BE2C (cell line): ENCODE measurements at regions not wholly inside any gene's neighbourhood (a gene's known extent, or its start where the extent isn't known, plus 50 kb on each side); places are given as distances from the start of the nearest gene placed in this dataset.
"Not testable (repeated sequence)": the region's sequence is repeated elsewhere in the genome, so short reads cannot be mapped to it uniquely, and the experiment has no call there.

ENCODE experiments used
- DNase-seq: peaks from one replicate; pipeline ENCODE4 v3.0.0-alpha.2; 2020
- H3K27me3 ChIP-seq: fragments of 250-450 bp; sonication (Bioruptor Pico); 2 replicates; pipeline ENCODE4 v1.5.1; 2020; ENCODE audit warnings: mild to moderate bottlenecking
- H3K36me3 ChIP-seq: fragments of 250-450 bp; sonication (Bioruptor Pico); 2 replicates; pipeline ENCODE4 v1.5.1; 2020; ENCODE audit warnings: mild to moderate bottlenecking
- H3K4me1 ChIP-seq: fragments of 250-450 bp; sonication (Bioruptor Pico); 2 replicates; pipeline ENCODE4 v1.5.1; 2020
- H3K4me3 ChIP-seq: 2 replicates; pipeline ENCODE4 v1.5.1; 2011; ENCODE audit warnings: low read depth, low read length
- H3K9me3 ChIP-seq: fragments of 250-450 bp; sonication (Bioruptor Pico); 2 replicates; pipeline ENCODE4 v1.5.1; 2020
- TF ChIP-seq, protein P1 (sequence below): IDR thresholded peaks from 2 replicates; pipeline ENCODE4 v1.5.1; 2012; ENCODE audit warnings: mild to moderate bottlenecking, low read depth, low read length

DNA sequence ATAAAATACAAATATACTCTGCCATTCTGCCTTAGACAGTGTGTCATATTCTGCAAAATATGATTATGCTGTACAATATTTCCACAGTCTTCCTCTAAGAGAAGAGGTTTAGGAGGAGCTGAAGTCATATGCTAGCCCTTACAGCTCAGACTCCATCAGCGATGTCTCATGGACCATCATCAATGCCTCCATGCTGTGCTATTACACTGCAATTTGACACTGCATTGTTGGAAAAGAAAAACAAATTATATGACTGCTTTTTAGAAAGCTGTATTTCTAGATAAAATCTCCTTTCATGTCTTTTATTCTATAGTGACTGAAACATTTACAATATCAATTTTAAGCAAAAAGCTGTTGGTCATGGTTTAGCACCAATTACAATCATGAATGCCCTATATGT, 1089.4 kb upstream of the MIR17HG start:
- TF ChIP-seq, protein P1, sequence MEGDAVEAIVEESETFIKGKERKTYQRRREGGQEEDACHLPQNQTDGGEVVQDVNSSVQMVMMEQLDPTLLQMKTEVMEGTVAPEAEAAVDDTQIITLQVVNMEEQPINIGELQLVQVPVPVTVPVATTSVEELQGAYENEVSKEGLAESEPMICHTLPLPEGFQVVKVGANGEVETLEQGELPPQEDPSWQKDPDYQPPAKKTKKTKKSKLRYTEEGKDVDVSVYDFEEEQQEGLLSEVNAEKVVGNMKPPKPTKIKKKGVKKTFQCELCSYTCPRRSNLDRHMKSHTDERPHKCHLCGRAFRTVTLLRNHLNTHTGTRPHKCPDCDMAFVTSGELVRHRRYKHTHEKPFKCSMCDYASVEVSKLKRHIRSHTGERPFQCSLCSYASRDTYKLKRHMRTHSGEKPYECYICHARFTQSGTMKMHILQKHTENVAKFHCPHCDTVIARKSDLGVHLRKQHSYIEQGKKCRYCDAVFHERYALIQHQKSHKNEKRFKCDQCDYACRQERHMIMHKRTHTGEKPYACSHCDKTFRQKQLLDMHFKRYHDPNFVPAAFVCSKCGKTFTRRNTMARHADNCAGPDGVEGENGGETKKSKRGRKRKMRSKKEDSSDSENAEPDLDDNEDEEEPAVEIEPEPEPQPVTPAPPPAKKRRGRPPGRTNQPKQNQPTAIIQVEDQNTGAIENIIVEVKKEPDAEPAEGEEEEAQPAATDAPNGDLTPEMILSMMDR, result no peak
- H3K27me3 ChIP-seq, result no peaks in the 10 kb centered on the region
- DNase-seq, result no peak
- peaks cover 14% of the 10 kb centered on the region for H3K4me1 ChIP-seq
- no peaks in the 10 kb centered on the region; the same call in 1 of the 2 replicates for H3K9me3 ChIP-seq
- no peak overlapping the region for H3K4me3 ChIP-seq
- no peaks in the 10 kb centered on the region for H3K36me3 ChIP-seq

DNA sequence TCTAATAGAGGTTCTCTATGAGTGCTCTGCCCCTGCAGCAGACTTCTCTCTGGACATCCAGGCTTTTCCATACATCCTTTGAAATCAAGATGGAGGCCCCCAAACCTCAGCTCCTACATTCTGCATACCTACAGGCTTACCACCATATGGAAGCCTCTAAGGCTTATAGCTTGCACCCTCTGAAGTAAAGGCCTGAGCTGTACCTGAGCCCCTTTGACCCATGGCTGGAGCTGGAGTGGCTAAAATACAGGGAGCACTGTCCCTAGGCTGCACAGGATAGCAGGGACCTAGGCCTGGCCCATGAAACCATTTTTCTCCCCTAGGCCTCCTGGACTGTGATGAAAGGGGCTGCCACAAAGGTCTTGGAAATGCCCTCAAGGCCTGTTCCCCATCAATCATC, 1086.1 kb upstream of the MIR17HG start:
- Histone ChIP-seq H3K4me1 (no peaks in the 10 kb centered on the region), H3K27me3 (no peaks in the 10 kb centered on the region), H3K9me3 (no peaks in the 10 kb centered on the region), H3K36me3 (no peaks in the 10 kb centered on the region), H3K4me3 (no peak overlapping the region)
- no peak for DNase-seq
- TF ChIP-seq, protein P1, result no peak

DNA sequence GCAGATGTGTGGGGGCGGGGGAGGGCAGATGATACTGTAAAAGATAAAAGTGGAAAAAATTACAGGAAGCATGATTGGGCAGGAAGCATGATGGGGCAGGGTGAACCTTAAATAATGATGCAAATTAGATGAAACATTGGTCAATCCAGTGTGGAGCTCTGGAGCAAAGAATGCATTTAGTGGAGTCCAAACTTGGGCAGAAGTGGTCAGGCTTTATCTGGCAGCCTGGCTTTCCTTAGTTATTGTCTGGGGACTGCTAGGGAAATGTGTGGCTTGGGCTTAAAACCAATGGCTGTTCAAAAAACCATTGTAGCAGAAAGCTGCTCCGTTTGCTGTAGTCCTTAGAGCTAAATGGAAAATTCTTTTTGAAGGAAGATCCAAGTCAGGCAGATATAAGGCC, 1077.3 kb upstream of the MIR17HG start:
- no peaks in the 10 kb centered on the region for H3K4me1 ChIP-seq
- no peaks in the 10 kb centered on the region for H3K27me3 ChIP-seq
- DNase-seq, result no peak
- no peak overlapping the region for H3K4me3 ChIP-seq
- TF ChIP-seq, protein P1, result no peak
- H3K9me3 ChIP-seq, result no peaks in the 10 kb centered on the region
- no peaks in the 10 kb centered on the region for H3K36me3 ChIP-seq

DNA sequence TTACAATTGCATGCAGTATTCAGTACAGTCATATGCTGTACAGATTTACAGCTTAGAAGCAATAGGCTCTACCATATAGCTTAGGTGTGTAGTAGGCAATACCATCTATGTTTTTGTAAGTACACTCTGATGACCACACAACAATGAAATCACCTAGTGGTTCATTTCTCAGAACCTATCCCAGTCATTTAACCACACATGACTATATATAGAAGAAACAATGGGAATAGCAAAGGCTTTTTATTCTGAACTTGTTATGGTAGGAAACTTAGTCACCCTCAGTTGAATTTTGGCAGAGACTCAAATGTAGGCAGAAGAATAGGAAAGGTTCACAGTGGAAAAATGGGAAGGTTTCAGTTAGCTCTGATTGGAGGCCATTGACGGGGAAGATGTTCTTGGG, 1075.1 kb upstream of the MIR17HG start:
- TF ChIP-seq, protein P1, result no peak
- no peaks in the 10 kb centered on the region for H3K36me3 ChIP-seq
- H3K4me1 ChIP-seq, result no peaks in the 10 kb centered on the region
- H3K9me3 ChIP-seq, result no peaks in the 10 kb centered on the region
- DNase-seq, result no peak
- no peaks in the 10 kb centered on the region for H3K27me3 ChIP-seq
- H3K4me3 ChIP-seq, result no peak overlapping the region

DNA sequence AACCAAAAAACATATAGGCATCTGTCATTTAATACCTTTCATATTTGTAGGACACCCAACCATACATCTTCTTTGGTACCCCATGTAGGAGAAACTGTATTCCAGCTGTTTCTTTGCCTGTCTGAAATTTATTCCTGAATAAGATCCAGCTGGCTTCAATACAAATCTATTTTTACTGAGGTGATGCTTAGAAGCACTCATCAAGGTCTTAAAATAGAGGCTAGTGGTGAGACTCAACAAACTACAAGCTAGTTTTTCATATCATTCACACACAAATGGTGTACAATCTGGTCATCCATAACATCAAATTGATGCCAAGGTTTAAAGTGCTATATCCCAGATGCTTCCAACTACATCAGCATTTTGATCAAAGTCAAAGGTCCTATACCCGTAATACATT, 1071.3 kb upstream of the MIR17HG start:
- no peak for DNase-seq
- H3K4me3 ChIP-seq, result no peak overlapping the region

DNA sequence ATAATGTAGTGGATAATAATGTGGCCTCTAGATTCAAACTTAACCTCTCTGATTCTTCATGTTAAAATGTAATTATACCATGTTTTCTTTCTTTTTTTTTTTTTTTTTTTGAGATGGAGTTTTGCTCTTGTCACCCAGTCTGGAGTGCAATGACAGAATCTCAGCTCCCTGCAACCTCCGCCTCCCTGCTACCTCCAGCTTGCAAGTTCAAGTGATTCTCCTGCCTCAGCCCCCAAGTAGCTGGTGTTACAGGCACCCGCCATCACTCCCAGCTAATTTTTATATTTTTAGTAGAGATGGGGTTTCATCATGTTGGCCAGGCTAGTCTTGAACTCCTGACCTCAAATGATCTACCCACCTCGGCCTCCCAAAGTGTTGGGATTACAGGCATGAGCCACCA, 1069.3 kb upstream of the MIR17HG start:
- not testable (repeated sequence) for H3K4me1 ChIP-seq, DNase-seq, H3K27me3 ChIP-seq, H3K9me3 ChIP-seq, H3K4me3 ChIP-seq, H3K36me3 ChIP-seq

More for the DNA sequence above, 1071.3 kb upstream of the MIR17HG start:
- Histone ChIP-seq H3K36me3 (no peaks in the 10 kb centered on the region), H3K9me3 (no peaks in the 10 kb centered on the region), H3K27me3 (no peaks in the 10 kb centered on the region), H3K4me1 (no peaks in the 10 kb centered on the region; the same call in 1 of the 2 replicates)
- TF ChIP-seq, protein P1, result no peak

DNA sequence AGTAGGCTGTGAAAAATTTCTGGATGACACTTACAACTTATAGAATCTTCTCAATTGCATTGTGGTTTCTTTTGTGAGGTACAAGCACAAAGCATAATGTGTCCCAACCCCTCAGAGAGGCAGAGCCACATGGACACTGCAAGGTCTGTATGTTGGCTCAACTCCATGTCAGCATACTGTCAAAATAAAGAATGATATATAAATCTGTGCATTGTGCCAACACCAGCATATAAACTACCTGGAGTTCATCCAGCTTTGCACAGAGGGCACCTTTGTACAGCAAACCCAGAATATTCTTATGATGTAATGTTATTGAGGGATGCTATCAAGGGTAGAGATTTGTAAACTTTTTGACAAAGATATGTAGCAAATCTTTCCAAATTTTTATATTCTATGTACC, 1065.8 kb upstream of the MIR17HG start:
- TF ChIP-seq, protein P1, result no peak
- no peaks in the 10 kb centered on the region for H3K36me3 ChIP-seq
- H3K4me3 ChIP-seq, result no peak overlapping the region
- no peak for DNase-seq
- H3K27me3 ChIP-seq, result no peaks in the 10 kb centered on the region
- H3K9me3 ChIP-seq, result no peaks in the 10 kb centered on the region
- H3K4me1 ChIP-seq, result no peaks in the 10 kb centered on the region; the same call in 1 of the 2 replicates
